A204.1 (cell line): ENCODE measurements at regions not wholly inside any gene's neighbourhood (a gene's known extent, or its start where the extent isn't known, plus 50 kb on each side); places are given as distances from the start of the nearest gene placed in this dataset.
"Not testable (repeated sequence)": the region's sequence is repeated elsewhere in the genome, so short reads cannot be mapped to it uniquely, and the experiment has no call there.

Experiments used
- FAIRE-seq: peaks from 2 replicates; lab custom pipeline; 2012; peaks lifted over from hg19 to GRCh38; lab: Jason Lieb, UNC

GRCh38 chr11:25615841-25616240 lies 716.1 kb upstream of the ANO3 start:
- FAIRE-seq, result no peak

- no peak for FAIRE-seq
These were observed 706.8 kb upstream of the ANO3 start for GRCh38 chr11:25625094-25625493.

- FAIRE-seq, result no peak
These were observed 703.9 kb upstream of the ANO3 start for GRCh38 chr11:25628030-25628429.

- no peak for FAIRE-seq
These were observed 698.7 kb upstream of the ANO3 start for GRCh38 chr11:25633230-25633629.

GRCh38 chr11:25649220-25649619 lies 682.7 kb upstream of the ANO3 start:
- not testable (repeated sequence) for FAIRE-seq

- FAIRE-seq, result no peak
These were observed 681.6 kb upstream of the ANO3 start for GRCh38 chr11:25650319-25650718.

GRCh38 chr11:25655636-25656035 lies 676.3 kb upstream of the ANO3 start:
- FAIRE-seq, result no peak

GRCh38 chr11:25658916-25659315 lies 673.0 kb upstream of the ANO3 start:
- FAIRE-seq, result no peak

- no peak for FAIRE-seq
These were observed 672.2 kb upstream of the ANO3 start for GRCh38 chr11:25659706-25660105.

- no peak for FAIRE-seq
These were observed 664.1 kb upstream of the ANO3 start for GRCh38 chr11:25667871-25668270.

- FAIRE-seq, result no peak
These were observed 640.0 kb upstream of the ANO3 start for GRCh38 chr11:25691959-25692358.

GRCh38 chr11:25702417-25702816 lies 629.5 kb upstream of the ANO3 start:
- no peak for FAIRE-seq

GRCh38 chr11:25710975-25711374 lies 621.0 kb upstream of the ANO3 start:
- FAIRE-seq, result no peak

GRCh38 chr11:25727944-25728343 lies 604.0 kb upstream of the ANO3 start:
- FAIRE-seq, result no peak

- FAIRE-seq, result no peak
These were observed 601.7 kb upstream of the ANO3 start for GRCh38 chr11:25730230-25730629.

GRCh38 chr11:25733777-25734176 lies 598.2 kb upstream of the ANO3 start:
- no peak for FAIRE-seq

- FAIRE-seq, result no peak
These were observed 597.2 kb upstream of the ANO3 start for GRCh38 chr11:25734591-25735211.

- FAIRE-seq, result no peak
These were observed 594.8 kb upstream of the ANO3 start for GRCh38 chr11:25737071-25737675.

- no peak for FAIRE-seq
These were observed 590.0 kb upstream of the ANO3 start for GRCh38 chr11:25741886-25742285.

GRCh38 chr11:25742800-25743199 lies 589.1 kb upstream of the ANO3 start:
- no peak for FAIRE-seq

GRCh38 chr11:25755381-25755780 lies 576.5 kb upstream of the ANO3 start:
- FAIRE-seq, result no peak

GRCh38 chr11:25755918-25756584 lies 575.9 kb upstream of the ANO3 start:
- FAIRE-seq, result no peak

- no peak for FAIRE-seq
These were observed 573.7 kb upstream of the ANO3 start for GRCh38 chr11:25758145-25758661.
